Fibroblast of mammary gland (primary cell): ENCODE measurements at regions not wholly inside any gene's neighbourhood (a gene's known extent, or its start where the extent isn't known, plus 50 kb on each side); places are given as distances from the start of the nearest gene placed in this dataset.

Source experiments
- DNase-seq: peaks from one replicate; pipeline ENCODE4 v3.0.0-alpha.2; 2010; ENCODE audit warnings: low read depth
- H3K4me3 ChIP-seq: 2 replicates; pipeline ENCODE4 v1.5.1; 2011; ENCODE audit warnings: low read depth, mild to moderate bottlenecking, low read length, moderate library complexity; ENCODE audit not compliant: control insufficient read depth
- TF ChIP-seq, protein P1 (sequence below): conservative IDR thresholded peaks from 2 replicates; pipeline ENCODE4 v1.5.1; 2011; ENCODE audit warnings: low read depth, low read length, inconsistent platforms; ENCODE audit not compliant: control insufficient read depth, insufficient read depth

DNA sequence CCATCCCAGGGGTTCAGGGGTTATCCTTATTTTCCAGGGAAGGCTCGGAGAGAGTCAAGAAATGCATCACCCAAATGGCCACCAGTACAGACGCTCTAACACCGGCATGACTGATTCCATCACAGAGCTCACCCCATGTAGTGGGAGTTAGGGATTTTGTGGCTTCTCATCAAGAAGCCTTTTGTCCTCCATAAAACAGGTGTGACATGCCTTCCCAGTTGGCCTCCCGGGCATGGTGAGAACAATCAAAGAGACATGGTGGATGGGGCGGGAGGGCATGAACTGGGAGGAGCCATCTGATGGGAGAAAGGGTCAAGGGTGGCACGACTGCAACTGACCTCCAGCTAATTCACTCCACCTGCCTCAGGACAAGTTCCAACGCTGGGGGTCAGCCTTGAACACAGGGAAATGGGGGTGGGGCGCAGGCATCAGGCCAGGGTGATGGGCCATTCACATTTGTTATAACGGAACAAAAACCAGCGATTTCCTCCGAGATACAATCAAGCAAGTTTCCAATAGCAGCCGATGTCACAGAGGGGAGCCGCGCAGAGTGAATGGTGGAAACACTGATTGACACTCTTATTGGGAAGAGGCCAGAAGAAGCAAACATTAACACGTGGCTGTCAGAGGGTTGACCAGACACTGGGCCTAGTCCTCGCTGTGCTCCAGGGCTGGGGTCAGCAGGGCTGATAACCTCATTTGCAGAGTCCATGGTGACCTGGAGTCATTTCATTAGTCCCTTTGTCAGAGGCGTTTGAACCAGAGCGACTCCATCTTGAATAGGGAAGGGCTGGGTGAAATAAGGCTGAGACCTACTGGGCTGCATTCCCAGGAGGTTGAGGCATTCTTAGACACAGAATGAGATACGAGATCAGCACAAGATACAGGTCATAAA is 80.5 kb upstream of the HPCAL1 start:
- TF ChIP-seq, protein P1, sequence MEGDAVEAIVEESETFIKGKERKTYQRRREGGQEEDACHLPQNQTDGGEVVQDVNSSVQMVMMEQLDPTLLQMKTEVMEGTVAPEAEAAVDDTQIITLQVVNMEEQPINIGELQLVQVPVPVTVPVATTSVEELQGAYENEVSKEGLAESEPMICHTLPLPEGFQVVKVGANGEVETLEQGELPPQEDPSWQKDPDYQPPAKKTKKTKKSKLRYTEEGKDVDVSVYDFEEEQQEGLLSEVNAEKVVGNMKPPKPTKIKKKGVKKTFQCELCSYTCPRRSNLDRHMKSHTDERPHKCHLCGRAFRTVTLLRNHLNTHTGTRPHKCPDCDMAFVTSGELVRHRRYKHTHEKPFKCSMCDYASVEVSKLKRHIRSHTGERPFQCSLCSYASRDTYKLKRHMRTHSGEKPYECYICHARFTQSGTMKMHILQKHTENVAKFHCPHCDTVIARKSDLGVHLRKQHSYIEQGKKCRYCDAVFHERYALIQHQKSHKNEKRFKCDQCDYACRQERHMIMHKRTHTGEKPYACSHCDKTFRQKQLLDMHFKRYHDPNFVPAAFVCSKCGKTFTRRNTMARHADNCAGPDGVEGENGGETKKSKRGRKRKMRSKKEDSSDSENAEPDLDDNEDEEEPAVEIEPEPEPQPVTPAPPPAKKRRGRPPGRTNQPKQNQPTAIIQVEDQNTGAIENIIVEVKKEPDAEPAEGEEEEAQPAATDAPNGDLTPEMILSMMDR = no peak
- H3K4me3 ChIP-seq = no peak overlapping the region
- no peak for DNase-seq

DNA sequence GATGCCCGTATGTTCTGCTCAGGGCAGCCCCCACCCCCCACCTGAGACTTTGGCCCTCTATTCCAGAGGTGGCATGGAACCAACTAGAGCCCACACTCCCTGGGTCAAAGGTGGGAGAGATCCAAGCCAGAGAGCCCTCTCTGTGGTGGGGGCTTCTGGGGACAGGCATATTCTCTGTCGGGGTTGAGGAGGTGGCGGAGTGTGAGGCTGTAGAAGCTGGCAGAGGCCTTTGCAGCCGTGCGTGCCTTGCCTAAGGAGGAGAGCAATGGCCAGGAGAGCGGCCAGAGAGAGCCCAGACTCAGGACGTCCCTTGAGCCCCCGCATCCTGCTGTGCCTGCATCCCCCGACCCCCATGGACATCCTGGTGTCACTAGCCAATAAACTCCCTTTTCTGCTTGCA is 79.2 kb upstream of the HPCAL1 start:
- no peak for DNase-seq
- TF ChIP-seq, protein P1 = no peak
- H3K4me3 ChIP-seq = no peak overlapping the region

DNA sequence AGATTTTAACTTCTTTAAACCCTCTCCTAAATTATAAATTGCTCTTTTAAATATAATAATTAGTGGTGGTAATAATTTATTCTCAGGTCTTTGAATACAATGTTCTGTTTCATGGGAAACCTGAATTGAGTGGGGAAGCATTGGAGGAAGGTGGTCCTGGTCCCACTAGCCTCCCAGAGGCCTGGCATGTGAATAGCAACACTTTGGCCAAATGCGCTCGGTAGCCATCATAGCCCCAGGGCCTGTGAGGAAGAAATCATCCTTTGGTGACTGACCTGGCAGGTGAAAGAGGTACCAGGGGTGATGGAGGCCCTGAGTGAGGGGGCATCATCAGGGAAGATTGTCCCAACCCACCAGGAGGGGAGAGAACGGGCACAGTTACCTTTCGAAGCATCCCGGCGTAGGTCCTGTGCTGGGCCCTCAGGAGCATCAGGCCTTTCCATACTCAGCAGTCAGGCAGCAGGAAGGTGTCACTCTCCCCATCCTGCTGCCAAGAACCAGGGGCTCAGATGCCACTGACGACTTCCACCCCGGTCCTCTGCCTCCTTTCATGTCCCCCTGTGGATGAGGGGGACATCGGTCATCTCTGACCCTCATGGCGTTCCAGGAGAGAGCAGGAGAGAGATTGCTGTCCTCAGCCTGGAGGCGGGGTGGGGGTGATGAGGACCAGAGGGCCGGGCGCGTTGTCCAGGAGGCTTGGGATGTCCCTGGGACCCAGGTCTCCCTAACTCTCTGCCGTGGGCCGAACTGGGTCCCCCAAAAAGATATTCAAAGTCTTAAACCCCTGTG is 78.6 kb upstream of the HPCAL1 start:
- DNase-seq = no peak
- TF ChIP-seq, protein P1 = no peak
- H3K4me3 ChIP-seq = no peak overlapping the region

DNA sequence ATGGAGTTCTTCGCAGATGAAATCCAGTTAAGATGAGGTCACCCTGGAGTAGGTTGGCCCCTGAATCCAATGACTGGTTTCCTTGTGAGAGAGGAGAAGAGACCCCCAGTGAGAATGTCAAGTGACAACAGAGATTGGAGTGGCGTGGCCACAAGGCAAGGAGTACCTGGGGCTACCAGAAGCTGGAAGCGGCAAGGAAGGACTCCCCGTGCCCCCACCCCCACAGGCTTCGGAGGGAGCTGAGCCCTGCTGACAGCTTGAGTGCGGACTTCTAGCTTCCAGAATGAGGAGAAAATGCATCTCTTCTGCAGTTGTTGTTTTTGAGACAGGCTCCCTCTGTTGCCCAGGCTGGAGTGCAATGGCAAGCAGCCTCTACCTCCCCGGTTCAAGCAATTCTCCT is 78.0 kb upstream of the HPCAL1 start:
- TF ChIP-seq, protein P1 = no peak

DNA sequence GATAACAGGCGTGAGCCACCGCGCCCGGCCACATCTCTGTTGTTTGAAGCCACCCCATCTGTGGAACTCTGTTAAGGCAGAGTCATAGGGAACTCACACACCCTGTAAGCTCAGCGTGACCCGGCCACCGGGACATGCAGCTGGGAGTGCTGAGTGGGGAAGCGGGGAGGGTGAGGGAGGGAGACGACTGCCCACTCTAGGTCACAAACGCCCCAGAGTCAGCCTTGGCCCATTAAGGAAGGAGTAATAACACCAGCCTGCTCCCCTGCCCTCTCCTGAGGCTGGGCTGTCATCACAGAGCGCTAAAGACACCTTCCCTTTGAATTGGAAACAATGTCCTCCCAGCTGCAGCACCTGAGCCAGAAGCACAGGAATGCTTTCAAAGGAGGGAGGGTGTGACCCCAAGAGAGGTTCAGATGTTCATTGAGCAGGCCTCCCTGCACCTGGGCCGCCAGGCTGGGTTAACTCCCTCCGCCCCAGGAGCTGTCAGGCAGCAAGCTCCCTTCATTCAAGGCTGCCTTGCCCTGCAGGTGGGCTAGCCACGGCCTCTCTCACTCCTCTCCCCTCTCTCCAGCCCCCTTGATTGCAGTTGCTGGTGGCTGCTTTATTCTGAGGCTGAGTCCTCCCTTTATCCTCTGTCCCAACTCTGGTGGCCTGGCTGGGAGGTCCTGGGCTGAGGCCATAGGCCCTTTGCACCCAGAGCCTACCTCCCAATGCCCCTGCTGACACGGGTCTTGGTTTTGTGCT is 77.2 kb upstream of the HPCAL1 start:
- TF ChIP-seq, protein P1 = no peak
- H3K4me3 ChIP-seq = no peak overlapping the region
- DNase-seq = no peak

More for the DNA sequence above, 78.0 kb upstream of the HPCAL1 start:
- no peak for DNase-seq
- no peak overlapping the region for H3K4me3 ChIP-seq

DNA sequence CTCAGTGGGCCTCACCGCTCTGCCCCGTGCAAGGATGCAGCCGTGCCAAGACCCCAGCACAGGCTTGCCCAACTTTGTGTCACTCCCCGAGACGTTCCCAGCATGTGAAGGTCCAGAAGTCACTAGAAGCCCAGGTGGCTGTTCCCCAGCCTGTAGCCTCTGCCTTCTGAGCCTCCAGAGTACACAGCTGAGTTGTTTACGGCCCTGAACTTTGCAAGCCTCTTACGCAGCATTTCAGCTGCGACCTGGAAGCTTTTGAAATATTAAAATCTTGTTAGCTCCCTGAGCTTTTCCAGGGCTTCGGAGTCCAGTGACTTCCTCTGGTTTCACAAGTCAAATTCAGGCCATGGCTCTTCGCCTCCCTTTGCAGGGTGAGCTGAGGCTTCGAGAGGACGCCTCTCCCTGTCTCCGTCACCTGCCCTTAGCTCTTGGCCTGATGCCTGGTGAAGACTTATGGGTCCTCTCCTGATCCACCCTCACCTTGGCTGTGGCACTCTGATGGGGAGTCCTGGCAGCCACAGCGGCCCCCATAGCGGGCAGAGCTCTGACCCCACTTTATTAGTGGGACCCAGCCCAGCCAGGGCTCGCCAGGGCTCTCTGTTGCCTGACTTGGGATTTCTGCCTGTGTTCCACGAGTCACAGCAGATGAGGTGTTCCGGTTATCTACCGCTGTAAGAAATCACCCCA is 76.5 kb upstream of the HPCAL1 start:
- no peak for DNase-seq
- TF ChIP-seq, protein P1 = no peak
- no peak overlapping the region for H3K4me3 ChIP-seq
